AG04450 (cell line): ENCODE measurements at regions not wholly inside any gene's neighbourhood (a gene's known extent, or its start where the extent isn't known, plus 50 kb on each side); places are given as distances from the start of the nearest gene placed in this dataset.

Source experiments
- CTCF ChIA-PET: fragments of 300-600, 350-600 bp; formaldehyde crosslinking; extraction: SDS; loops from one replicate; lab custom pipeline; 2022; ENCODE audit warnings: antibody characterized with exemption, inconsistent platforms; lab: Charles Lee
- POLR2A ChIA-PET: fragments of 350-600 bp; formaldehyde crosslinking; extraction: SDS; loops from one replicate; lab custom pipeline; 2021; ENCODE audit warnings: antibody characterized with exemption, inconsistent platforms; lab: Yijun Ruan, JAX
- DNase-seq: peaks from one replicate; pipeline ENCODE4 v3.0.0-alpha.2; 2011; ENCODE audit warnings: low read depth, low spot score
- H3K27ac ChIP-seq: one replicate; pipeline ENCODE4 v1.5.1; 2012; ENCODE audit warnings: low read depth, low read length, control low read depth
- H3K27me3 ChIP-seq: one replicate; pipeline ENCODE4 v1.6.0; 2012; ENCODE audit warnings: low read length; ENCODE audit not compliant: control insufficient read depth, insufficient read depth
- H3K4me3 ChIP-seq: 2 replicates; pipeline ENCODE4 v1.5.1; 2011; ENCODE audit warnings: mild to moderate bottlenecking, low read depth, low read length, control low read depth
- H3K9me3 ChIP-seq: 2 replicates; pipeline ENCODE4 v1.5.1; 2012; ENCODE audit warnings: low read length; ENCODE audit not compliant: control insufficient read depth, insufficient read depth
- CTCF ChIP-seq: IDR thresholded peaks from 2 replicates; pipeline ENCODE4 v1.5.1; 2011; ENCODE audit warnings: low read depth, low read length, control low read depth, inconsistent platforms

- H3K9me3 ChIP-seq: no peaks in the 10 kb centered on the region; the same call in 1 of the 2 replicates
- no peak overlapping the region for H3K27ac ChIP-seq
- peak; percentile 33 for TF ChIP-seq CTCF
- CTCF ChIA-PET: interaction anchor here (1.6 kb wide), 1 partner anchor 12 kb away, joined by 4 read pairs; no protein-coding TSS in a partner anchor
- H3K4me3 ChIP-seq: no peak overlapping the region
- POLR2A ChIA-PET: no interaction called here
- no peak for DNase-seq
- H3K27me3 ChIP-seq: no peaks in the 10 kb centered on the region
These were observed 1124.2 kb downstream of the SLITRK1 start for GRCh38 chr13:82758044-82758443.

- Histone ChIP-seq H3K9me3 (no peaks in the 10 kb centered on the region), H3K27me3 (no peaks in the 10 kb centered on the region), H3K4me3 (no peak overlapping the region), H3K27ac (no peak overlapping the region)
- no peak for TF ChIP-seq CTCF
- ChIA-PET CTCF (no interaction called here), POLR2A (no interaction called here)
- no peak for DNase-seq
These were observed 1131.1 kb downstream of the SLITRK1 start for GRCh38 chr13:82751206-82751605.

- DNase-seq: no peak
- POLR2A ChIA-PET: no interaction called here
- no peak overlapping the region for H3K27ac ChIP-seq
- CTCF ChIA-PET: no interaction called here
- no peaks in the 10 kb centered on the region for H3K9me3 ChIP-seq
- no peak for TF ChIP-seq CTCF
- no peaks in the 10 kb centered on the region for H3K27me3 ChIP-seq
- no peak overlapping the region for H3K4me3 ChIP-seq
These were observed 1132.7 kb downstream of the SLITRK1 start for GRCh38 chr13:82749551-82749950.

- ChIA-PET POLR2A (interaction anchor here (0.7 kb wide), 1 partner anchor 48 kb away, joined by 3 read pairs; no protein-coding TSS in a partner anchor), CTCF (no interaction called here)
- Histone ChIP-seq H3K4me3 (no peak overlapping the region), H3K27ac (no peak overlapping the region), H3K9me3 (no peaks in the 10 kb centered on the region), H3K27me3 (no peaks in the 10 kb centered on the region)
- TF ChIP-seq CTCF: no peak
- peak; percentile 27 for DNase-seq
These were observed 1134.3 kb downstream of the SLITRK1 start for GRCh38 chr13:82747958-82748357.

GRCh38 chr13:82747291-82747690 lies 1135.0 kb downstream of the SLITRK1 start:
- Histone ChIP-seq H3K9me3 (no peaks in the 10 kb centered on the region), H3K4me3 (no peak overlapping the region), H3K27me3 (no peaks in the 10 kb centered on the region), H3K27ac (no peak overlapping the region)
- CTCF ChIA-PET: no interaction called here
- POLR2A ChIA-PET: no interaction called here
- no peak for TF ChIP-seq CTCF
- no peak for DNase-seq
